ENCODE measurements at regions not wholly inside any gene's neighbourhood (a gene's known extent, or its start where the extent isn't known, plus 50 kb on each side); places are given as distances from the start of the nearest gene placed in this dataset.

DNA sequence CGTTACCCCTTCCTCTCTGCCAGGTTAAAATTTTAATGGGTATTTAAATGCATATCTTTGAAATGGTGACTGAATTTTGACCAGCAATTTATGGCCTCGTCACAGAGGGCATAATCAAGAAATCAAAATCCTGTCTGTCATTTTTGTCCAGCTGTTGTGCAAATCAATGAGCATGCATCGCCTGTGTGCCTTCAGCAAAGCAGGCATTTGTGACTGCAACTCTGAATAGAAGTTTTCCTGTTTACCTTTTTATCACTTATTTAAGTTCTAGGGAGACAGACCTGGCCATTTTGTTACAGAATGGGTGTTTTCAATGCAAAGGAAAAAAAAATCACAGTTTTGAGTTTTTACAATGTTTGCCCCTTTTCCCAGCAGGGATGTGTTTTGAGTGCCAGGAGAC is 107.4 kb downstream of the PPM1A start (continued):
- TF ChIP-seq, protein P1, sequence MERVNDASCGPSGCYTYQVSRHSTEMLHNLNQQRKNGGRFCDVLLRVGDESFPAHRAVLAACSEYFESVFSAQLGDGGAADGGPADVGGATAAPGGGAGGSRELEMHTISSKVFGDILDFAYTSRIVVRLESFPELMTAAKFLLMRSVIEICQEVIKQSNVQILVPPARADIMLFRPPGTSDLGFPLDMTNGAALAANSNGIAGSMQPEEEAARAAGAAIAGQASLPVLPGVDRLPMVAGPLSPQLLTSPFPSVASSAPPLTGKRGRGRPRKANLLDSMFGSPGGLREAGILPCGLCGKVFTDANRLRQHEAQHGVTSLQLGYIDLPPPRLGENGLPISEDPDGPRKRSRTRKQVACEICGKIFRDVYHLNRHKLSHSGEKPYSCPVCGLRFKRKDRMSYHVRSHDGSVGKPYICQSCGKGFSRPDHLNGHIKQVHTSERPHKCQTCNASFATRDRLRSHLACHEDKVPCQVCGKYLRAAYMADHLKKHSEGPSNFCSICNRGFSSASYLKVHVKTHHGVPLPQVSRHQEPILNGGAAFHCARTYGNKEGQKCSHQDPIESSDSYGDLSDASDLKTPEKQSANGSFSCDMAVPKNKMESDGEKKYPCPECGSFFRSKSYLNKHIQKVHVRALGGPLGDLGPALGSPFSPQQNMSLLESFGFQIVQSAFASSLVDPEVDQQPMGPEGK (tag by site-specific recombination; IDR thresholded peaks at IDR 0.05), result no peak
- no peak for TF ChIP-seq ZNF660 (tag by site-specific recombination; IDR thresholded peaks at IDR 0.05)
- no peak for TF ChIP-seq ZBTB21 (tag by site-specific recombination; IDR thresholded peaks at IDR 0.05)
- TF ChIP-seq, protein P2, sequence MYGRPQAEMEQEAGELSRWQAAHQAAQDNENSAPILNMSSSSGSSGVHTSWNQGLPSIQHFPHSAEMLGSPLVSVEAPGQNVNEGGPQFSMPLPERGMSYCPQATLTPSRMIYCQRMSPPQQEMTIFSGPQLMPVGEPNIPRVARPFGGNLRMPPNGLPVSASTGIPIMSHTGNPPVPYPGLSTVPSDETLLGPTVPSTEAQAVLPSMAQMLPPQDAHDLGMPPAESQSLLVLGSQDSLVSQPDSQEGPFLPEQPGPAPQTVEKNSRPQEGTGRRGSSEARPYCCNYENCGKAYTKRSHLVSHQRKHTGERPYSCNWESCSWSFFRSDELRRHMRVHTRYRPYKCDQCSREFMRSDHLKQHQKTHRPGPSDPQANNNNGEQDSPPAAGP (tag by site-specific recombination; IDR thresholded peaks at IDR 0.05), result no peak
- no peak for TF ChIP-seq ZNF248 (tag by site-specific recombination; IDR thresholded peaks at IDR 0.05)
- no peak for TF ChIP-seq ZNF416 (tag by site-specific recombination; IDR thresholded peaks at IDR 0.05)
- no peak for TF ChIP-seq ZNF677 (tag by site-specific recombination; IDR thresholded peaks at IDR 0.05)
- TF ChIP-seq GFI1B (tag by site-specific recombination; IDR thresholded peaks at IDR 0.05), result no peak
- no peak for TF ChIP-seq ZNF23 (tag by site-specific recombination; IDR thresholded peaks at IDR 0.05; ENCODE audit: borderline replicate concordance)
- no peak for TF ChIP-seq KLF1 (tag by site-specific recombination; IDR thresholded peaks at IDR 0.05)

DNA sequence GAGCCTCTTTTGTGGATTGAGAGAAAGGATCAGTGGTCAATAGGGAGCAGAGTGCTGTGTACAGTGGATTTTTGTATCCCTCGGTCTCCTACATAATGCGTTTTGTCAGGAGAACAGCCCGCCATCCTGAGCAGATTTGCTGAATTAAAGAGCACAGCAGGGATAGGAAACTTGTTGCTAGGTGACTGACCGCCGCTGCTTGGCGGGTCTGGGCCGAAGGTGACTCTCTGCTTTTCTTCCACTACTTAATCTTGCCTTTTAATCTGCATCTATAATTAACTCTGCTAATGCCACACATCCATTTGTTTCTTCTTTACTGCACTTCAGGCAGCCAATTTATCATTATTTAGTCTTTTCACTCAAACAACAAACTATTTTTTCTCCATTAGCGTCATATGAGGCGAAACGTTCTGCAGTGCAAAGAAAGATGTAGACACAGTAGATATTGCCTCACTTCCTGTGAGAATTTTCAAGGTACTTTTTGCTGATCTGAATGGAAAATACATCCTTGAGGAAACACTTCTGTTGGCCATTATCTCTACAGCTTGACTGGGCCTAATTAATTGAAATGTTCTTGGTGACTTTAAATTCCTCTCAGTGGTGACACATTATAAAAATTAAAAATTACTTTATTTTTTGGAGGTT is 108.0 kb downstream of the PPM1A start:
- ChIA-PET POLR2A (no interaction called here), CTCF (no interaction called here)
- TF ChIP-seq ZNF558 (tag by site-specific recombination; IDR thresholded peaks at IDR 0.05) (no peak), ZNF843 (tag by site-specific recombination; IDR thresholded peaks at IDR 0.05) (no peak), ZBTB7A (tag by site-specific recombination; IDR thresholded peaks at IDR 0.05; ENCODE audit: low read depth) (no peak), ZFP69B (tag by site-specific recombination; IDR thresholded peaks at IDR 0.05) (no peak), ZNF274 (IDR thresholded peaks at IDR 0.05; ENCODE audit: low read length) (no peak), ZNF274 (tag by site-specific recombination; IDR thresholded peaks at IDR 0.05; ENCODE audit: borderline replicate concordance) (no peak), ZSCAN16 (tag by site-specific recombination; IDR thresholded peaks at IDR 0.05) (no peak), ZNF121 (tag by site-specific recombination; IDR thresholded peaks at IDR 0.05) (no peak), ZNF2 (tag by site-specific recombination; IDR thresholded peaks at IDR 0.05) (no peak), ZNF426 (tag by site-specific recombination; IDR thresholded peaks at IDR 0.05) (no peak), ZNF501 (tag by site-specific recombination; IDR thresholded peaks at IDR 0.05) (no peak), ZSCAN23 (tag by site-specific recombination; IDR thresholded peaks at IDR 0.05) (no peak), ZNF473 (tag by site-specific recombination; IDR thresholded peaks at IDR 0.05) (no peak), ZBTB48 (tag by site-specific recombination; IDR thresholded peaks at IDR 0.05) (no peak)
- TF ChIP-seq, protein P3, sequence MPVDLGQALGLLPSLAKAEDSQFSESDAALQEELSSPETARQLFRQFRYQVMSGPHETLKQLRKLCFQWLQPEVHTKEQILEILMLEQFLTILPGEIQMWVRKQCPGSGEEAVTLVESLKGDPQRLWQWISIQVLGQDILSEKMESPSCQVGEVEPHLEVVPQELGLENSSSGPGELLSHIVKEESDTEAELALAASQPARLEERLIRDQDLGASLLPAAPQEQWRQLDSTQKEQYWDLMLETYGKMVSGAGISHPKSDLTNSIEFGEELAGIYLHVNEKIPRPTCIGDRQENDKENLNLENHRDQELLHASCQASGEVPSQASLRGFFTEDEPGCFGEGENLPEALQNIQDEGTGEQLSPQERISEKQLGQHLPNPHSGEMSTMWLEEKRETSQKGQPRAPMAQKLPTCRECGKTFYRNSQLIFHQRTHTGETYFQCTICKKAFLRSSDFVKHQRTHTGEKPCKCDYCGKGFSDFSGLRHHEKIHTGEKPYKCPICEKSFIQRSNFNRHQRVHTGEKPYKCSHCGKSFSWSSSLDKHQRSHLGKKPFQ (tag by site-specific recombination; IDR thresholded peaks at IDR 0.05), result no peak
- TF ChIP-seq, protein P4, sequence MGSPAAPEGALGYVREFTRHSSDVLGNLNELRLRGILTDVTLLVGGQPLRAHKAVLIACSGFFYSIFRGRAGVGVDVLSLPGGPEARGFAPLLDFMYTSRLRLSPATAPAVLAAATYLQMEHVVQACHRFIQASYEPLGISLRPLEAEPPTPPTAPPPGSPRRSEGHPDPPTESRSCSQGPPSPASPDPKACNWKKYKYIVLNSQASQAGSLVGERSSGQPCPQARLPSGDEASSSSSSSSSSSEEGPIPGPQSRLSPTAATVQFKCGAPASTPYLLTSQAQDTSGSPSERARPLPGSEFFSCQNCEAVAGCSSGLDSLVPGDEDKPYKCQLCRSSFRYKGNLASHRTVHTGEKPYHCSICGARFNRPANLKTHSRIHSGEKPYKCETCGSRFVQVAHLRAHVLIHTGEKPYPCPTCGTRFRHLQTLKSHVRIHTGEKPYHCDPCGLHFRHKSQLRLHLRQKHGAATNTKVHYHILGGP (tag by site-specific recombination; IDR thresholded peaks at IDR 0.05), result no peak
- TF ChIP-seq, protein P5, sequence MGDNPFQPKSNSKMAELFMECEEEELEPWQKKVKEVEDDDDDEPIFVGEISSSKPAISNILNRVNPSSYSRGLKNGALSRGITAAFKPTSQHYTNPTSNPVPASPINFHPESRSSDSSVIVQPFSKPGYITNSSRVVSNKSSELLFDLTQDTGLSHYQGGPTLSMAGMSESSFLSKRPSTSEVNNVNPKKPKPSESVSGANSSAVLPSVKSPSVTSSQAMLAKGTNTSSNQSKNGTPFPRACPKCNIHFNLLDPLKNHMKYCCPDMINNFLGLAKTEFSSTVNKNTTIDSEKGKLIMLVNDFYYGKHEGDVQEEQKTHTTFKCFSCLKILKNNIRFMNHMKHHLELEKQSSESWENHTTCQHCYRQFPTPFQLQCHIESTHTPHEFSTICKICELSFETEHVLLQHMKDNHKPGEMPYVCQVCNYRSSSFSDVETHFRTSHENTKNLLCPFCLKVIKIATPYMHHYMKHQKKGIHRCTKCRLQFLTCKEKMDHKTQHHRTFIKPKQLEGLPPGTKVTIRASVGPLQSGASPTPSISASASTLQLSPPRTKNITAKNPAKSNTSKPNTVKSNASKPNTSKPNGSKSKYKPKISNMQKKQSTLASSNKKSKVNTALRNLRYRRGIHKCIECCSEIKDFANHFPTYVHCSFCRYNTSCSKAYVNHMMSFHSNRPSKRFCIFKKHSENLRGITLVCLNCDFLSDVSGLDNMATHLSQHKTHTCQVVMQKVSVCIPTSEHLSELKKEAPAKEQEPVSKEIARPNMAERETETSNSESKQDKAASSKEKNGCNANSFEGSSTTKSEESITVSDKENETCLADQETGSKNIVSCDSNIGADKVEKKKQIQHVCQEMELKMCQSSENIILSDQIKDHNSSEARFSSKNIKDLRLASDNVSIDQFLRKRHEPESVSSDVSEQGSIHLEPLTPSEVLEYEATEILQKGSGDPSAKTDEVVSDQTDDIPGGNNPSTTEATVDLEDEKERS (tag by site-specific recombination; IDR thresholded peaks at IDR 0.05), result no peak
- Histone ChIP-seq H3K27ac (ENCODE audit: extremely low read depth, low read depth, low read length) (no peak overlapping the region), H3K36me3 (ENCODE audit: control insufficient read depth in 2 of 2, insufficient read depth in 1 of 2, low read length in 2 of 2) (no peaks in the 10 kb centered on the region), H3K4me3 (ENCODE audit: low read depth, low read length) (no peak overlapping the region), H3K4me1 (ENCODE audit: control insufficient read depth, insufficient read depth, low read length) (no peaks in the 10 kb centered on the region), H3K9me3 (ENCODE audit: control insufficient read depth, insufficient read depth, low read depth, low read length) (no peaks in the 10 kb centered on the region)
